Ovary (tissue), 3 donors: ENCODE measurements at regions not wholly inside any gene's neighbourhood (a gene's known extent, or its start where the extent isn't known, plus 50 kb on each side); places are given as distances from the start of the nearest gene placed in this dataset.

Source experiments
- EP300 ChIP-seq: sonication (generic); formaldehyde crosslinking; IDR thresholded peaks from one replicate; pipeline ENCODE4 v1.6.1; 2017; ENCODE audit warnings: antibody characterized with exemption
- POLR2A ChIP-seq: fragments of 450-650 bp; IDR thresholded peaks from one replicate; pipeline ENCODE4 v1.6.1; 2017; ENCODE audit warnings: antibody characterized with exemption, mild to moderate bottlenecking, moderate library complexity
- TF ChIP-seq, protein P1 (sequence below), 3 donors: fragments of 450-650 bp in 2 of 3; fragments of 200-600 bp in 1 of 3; IDR thresholded peaks; one replicate each; pipeline versions ENCODE4 v1.5.1 to v1.8.0; 2016 to 2022; ENCODE audit warnings: antibody characterized with exemption in 3 of 3, mild to moderate bottlenecking in 1 of 3
- donor health status: DM: no; HTN: no; CAD: no.

DNA sequence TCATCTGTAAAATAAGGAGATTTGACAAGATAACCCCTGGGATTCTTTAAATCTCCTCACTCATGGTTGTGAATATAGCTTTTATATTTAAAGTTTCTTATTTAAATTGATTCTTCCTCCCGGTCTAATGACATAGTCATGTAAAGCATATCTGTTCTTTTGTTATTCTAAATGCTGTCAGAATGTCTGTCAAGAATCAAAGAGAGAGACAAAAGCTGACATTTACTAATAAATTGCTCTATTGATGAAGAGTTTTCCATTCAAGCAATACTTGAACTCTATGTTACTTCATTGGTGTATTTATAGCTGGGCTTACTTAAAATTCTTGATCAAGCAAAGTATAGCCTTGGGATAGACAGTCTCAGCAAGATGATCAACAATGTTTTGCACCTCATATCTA is 865.8 kb downstream of the TBC1D32 start:
- TF ChIP-seq POLR2A, result no peak
- TF ChIP-seq, protein P1, sequence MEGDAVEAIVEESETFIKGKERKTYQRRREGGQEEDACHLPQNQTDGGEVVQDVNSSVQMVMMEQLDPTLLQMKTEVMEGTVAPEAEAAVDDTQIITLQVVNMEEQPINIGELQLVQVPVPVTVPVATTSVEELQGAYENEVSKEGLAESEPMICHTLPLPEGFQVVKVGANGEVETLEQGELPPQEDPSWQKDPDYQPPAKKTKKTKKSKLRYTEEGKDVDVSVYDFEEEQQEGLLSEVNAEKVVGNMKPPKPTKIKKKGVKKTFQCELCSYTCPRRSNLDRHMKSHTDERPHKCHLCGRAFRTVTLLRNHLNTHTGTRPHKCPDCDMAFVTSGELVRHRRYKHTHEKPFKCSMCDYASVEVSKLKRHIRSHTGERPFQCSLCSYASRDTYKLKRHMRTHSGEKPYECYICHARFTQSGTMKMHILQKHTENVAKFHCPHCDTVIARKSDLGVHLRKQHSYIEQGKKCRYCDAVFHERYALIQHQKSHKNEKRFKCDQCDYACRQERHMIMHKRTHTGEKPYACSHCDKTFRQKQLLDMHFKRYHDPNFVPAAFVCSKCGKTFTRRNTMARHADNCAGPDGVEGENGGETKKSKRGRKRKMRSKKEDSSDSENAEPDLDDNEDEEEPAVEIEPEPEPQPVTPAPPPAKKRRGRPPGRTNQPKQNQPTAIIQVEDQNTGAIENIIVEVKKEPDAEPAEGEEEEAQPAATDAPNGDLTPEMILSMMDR (IDR thresholded peaks at IDR 0.05), result no peak
- TF ChIP-seq EP300, result no peak
